ENCODE measurements at regions not wholly inside any gene's neighbourhood (a gene's known extent, or its start where the extent isn't known, plus 50 kb on each side); places are given as distances from the start of the nearest gene placed in this dataset.
A peak's percentile ranks its signal among the peaks of the same experiment; 100 is the strongest.

- peaks cover 30% of the 10 kb centered on the region for H3K4me1 ChIP-seq (ENCODE audit: insufficient read depth, low read length)
- ChIA-PET POLR2A (ENCODE audit: unreplicated experiment) (interaction anchor here (0.5 kb wide), 1 partner anchor 31 kb away, joined by 3 read pairs; no protein-coding TSS in a partner anchor), CTCF (no interaction called here)
- no peak overlapping the region for H2AFZ ChIP-seq (ENCODE audit: low read length)
- 0 out of 2 replicates have a peak, but pooled peaks cover 10% of the 10 kb centered on the region for H3K79me2 ChIP-seq (ENCODE audit: low read length)
- ATAC-seq (peak; percentile 90), DNase-seq (peak; percentile 89)
- H3K36me3 ChIP-seq (ENCODE audit: low read depth, low read length), result no peaks in the 10 kb centered on the region
- no peaks in the 10 kb centered on the region for H4K20me1 ChIP-seq (ENCODE audit: low read length)
- H3K27ac ChIP-seq (ENCODE audit: low read length), result no peak overlapping the region
- H3K9me2 ChIP-seq (replicated peaks; ENCODE audit: low read length), result no peaks in the 10 kb centered on the region
- peak overlapping the region; percentile 13; the same call in 1 of the 2 replicates for H3K4me3 ChIP-seq (ENCODE audit: low read length)
- no peak overlapping the region for H3K9ac ChIP-seq (ENCODE audit: low read length)
- no peaks in the 10 kb centered on the region for H3F3A ChIP-seq (ENCODE audit: low read length, unreplicated experiment)
- no peaks in the 10 kb centered on the region for H3K27me3 ChIP-seq (ENCODE audit: low read length)
- H3K9me3 ChIP-seq (ENCODE audit: low read length), result no peaks in the 10 kb centered on the region
- BruUV-seq (replicated peaks), result no TSS peak
- TF ChIP-seq EZH2phosphoT487 (IDR thresholded peaks at IDR 0.05; ENCODE audit: borderline replicate concordance, low read length) (no peak), EZH2 (IDR thresholded peaks at IDR 0.05; ENCODE audit: low read length, unreplicated experiment) (no peak), CTCF (conservative IDR thresholded peaks at IDR 0.05; ENCODE audit: low read depth, low read length) (no peak)
- H3K4me2 ChIP-seq (ENCODE audit: low read length), result peak overlapping the region; percentile 70
- intact Hi-C loops (cut with micrococcal nuclease), result loop anchor here (2.0 to 5.0 kb wide), 4 partner anchors 52 to 433 kb away; no protein-coding TSS in a partner anchor
Observed at GRCh38 chr14:71574976-71575375, 357.3 kb upstream of the RGS6 start.

- peak; percentile 77 for ATAC-seq
- Histone ChIP-seq H4K20me1 (ENCODE audit: low read length) (no peaks in the 10 kb centered on the region), H3K9me3 (ENCODE audit: low read length) (no peaks in the 10 kb centered on the region), H3K9me2 (replicated peaks; ENCODE audit: low read length) (no peaks in the 10 kb centered on the region), H3K9ac (ENCODE audit: low read length) (no peak overlapping the region), H3K36me3 (ENCODE audit: low read depth, low read length) (no peaks in the 10 kb centered on the region), H3K27ac (ENCODE audit: low read length) (no peak overlapping the region), H3K27me3 (ENCODE audit: low read length) (no peaks in the 10 kb centered on the region), H3F3A (ENCODE audit: low read length, unreplicated experiment) (no peaks in the 10 kb centered on the region), H3K4me1 (ENCODE audit: insufficient read depth, low read length) (peaks cover 32% of the 10 kb centered on the region), H3K4me3 (ENCODE audit: low read length) (no peak overlapping the region), H3K79me2 (ENCODE audit: low read length) (0 out of 2 replicates have a peak, but pooled peaks cover 10% of the 10 kb centered on the region), H2AFZ (ENCODE audit: low read length) (no peak overlapping the region), H3K4me2 (ENCODE audit: low read length) (peak overlapping the region; percentile 4; the same call in 1 of the 2 replicates)
- ChIA-PET POLR2A (ENCODE audit: unreplicated experiment) (interaction anchor here (0.5 kb wide), 1 partner anchor 73 kb away, joined by 3 read pairs; no protein-coding TSS in a partner anchor), CTCF (no interaction called here)
- peak; percentile 50 for DNase-seq
- intact Hi-C loops (cut with micrococcal nuclease), result loop anchor here (5.0 kb wide), 3 partner anchors 51 to 434 kb away; no protein-coding TSS in a partner anchor
- TF ChIP-seq EZH2 (IDR thresholded peaks at IDR 0.05; ENCODE audit: low read length, unreplicated experiment) (no peak), EZH2phosphoT487 (IDR thresholded peaks at IDR 0.05; ENCODE audit: borderline replicate concordance, low read length) (no peak), CTCF (conservative IDR thresholded peaks at IDR 0.05; ENCODE audit: low read depth, low read length) (no peak)
- no TSS peak for BruUV-seq (replicated peaks)
Observed at GRCh38 chr14:71576472-71576871, 355.8 kb upstream of the RGS6 start.

- Histone ChIP-seq H3K4me3 (ENCODE audit: low read length) (no peak overlapping the region), H2AFZ (ENCODE audit: low read length) (no peak overlapping the region), H3K9ac (ENCODE audit: low read length) (no peak overlapping the region), H3K9me3 (ENCODE audit: low read length) (no peaks in the 10 kb centered on the region), H3K4me2 (ENCODE audit: low read length) (no peak overlapping the region), H3K27me3 (ENCODE audit: low read length) (no peaks in the 10 kb centered on the region), H3K9me2 (replicated peaks; ENCODE audit: low read length) (no peaks in the 10 kb centered on the region), H3K79me2 (ENCODE audit: low read length) (0 out of 2 replicates have a peak, but pooled peaks cover 16% of the 10 kb centered on the region), H3K27ac (ENCODE audit: low read length) (no peak overlapping the region), H3F3A (ENCODE audit: low read length, unreplicated experiment) (no peaks in the 10 kb centered on the region), H3K4me1 (ENCODE audit: insufficient read depth, low read length) (peaks cover 44% of the 10 kb centered on the region), H3K36me3 (ENCODE audit: low read depth, low read length) (peaks cover 9% of the 10 kb centered on the region; the same call in 1 of the 2 replicates), H4K20me1 (ENCODE audit: low read length) (peaks cover 5% of the 10 kb centered on the region; the same call in 1 of the 2 replicates)
- ATAC-seq (no peak), DNase-seq (no peak)
- ChIA-PET CTCF (no interaction called here), POLR2A (ENCODE audit: unreplicated experiment) (no interaction called here)
- BruUV-seq (replicated peaks), result no TSS peak
- TF ChIP-seq EZH2phosphoT487 (IDR thresholded peaks at IDR 0.05; ENCODE audit: borderline replicate concordance, low read length), result no peak
- TF ChIP-seq EZH2 (IDR thresholded peaks at IDR 0.05; ENCODE audit: low read length, unreplicated experiment), result no peak
- no peak for TF ChIP-seq CTCF (conservative IDR thresholded peaks at IDR 0.05; ENCODE audit: low read depth, low read length)
- intact Hi-C loops (cut with micrococcal nuclease), result loop anchor here (5.0 kb wide), 3 partner anchors 48 to 437 kb away; no protein-coding TSS in a partner anchor
Observed at GRCh38 chr14:71579331-71579730, 352.9 kb upstream of the RGS6 start.
